AG09309 (cell line): ENCODE measurements at regions not wholly inside any gene's neighbourhood (a gene's known extent, or its start where the extent isn't known, plus 50 kb on each side); places are given as distances from the start of the nearest gene placed in this dataset.
"Not testable (repeated sequence)": the region's sequence is repeated elsewhere in the genome, so short reads cannot be mapped to it uniquely, and the experiment has no call there.

Source experiments
- DNase-seq: peaks from one replicate; pipeline ENCODE4 v3.0.0-alpha.2; 2010; ENCODE audit warnings: low read depth
- H3K4me3 ChIP-seq: 2 replicates; pipeline ENCODE4 v1.5.1; 2011; ENCODE audit warnings: mild to moderate bottlenecking, low read depth, low read length, moderate library complexity; ENCODE audit not compliant: control insufficient read depth
- TF ChIP-seq, protein P1 (sequence below): IDR thresholded peaks from 2 replicates; pipeline ENCODE4 v1.5.1; 2011; ENCODE audit warnings: mild to moderate bottlenecking, low read depth, low read length, inconsistent platforms; ENCODE audit not compliant: insufficient read depth, control insufficient read depth; ENCODE audit errors: missing control alignments

DNA sequence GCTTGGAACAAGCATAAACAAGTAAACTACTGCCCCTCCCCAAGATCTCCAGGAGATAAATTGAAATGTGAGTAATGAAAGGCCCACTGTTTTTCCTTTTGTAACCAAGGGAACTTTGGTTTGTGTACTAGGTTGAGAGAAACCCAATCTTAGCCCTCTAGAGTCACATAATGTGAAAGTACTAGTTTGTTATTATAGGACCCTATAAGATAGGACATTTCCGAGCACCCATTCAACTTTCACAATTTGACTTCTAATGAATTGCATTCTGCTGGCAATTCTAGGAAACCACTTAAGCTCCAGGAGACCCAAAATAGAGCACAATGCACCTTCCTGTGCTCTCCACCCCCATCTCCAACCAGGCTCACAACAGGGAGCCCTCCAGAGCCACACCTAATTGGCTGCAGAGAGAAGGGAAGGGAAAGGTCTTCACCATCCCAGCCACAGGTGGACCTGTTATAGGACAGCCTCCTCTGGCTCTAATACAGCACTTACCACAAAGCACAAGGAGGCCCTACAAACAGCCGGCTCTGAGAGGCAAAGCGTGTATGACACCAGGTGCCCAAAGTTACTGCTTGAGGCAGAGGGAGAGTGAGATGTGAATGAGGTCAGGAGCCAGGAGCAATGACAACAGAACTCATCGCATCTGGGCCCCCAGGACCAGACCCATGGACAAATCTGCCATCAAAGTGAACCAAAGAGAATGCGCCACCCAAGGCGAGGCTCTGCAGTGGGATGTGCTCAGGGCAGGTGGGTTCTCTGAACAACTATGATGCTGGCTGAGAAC, 163.3 kb upstream of the NTF3 start:
- TF ChIP-seq, protein P1, sequence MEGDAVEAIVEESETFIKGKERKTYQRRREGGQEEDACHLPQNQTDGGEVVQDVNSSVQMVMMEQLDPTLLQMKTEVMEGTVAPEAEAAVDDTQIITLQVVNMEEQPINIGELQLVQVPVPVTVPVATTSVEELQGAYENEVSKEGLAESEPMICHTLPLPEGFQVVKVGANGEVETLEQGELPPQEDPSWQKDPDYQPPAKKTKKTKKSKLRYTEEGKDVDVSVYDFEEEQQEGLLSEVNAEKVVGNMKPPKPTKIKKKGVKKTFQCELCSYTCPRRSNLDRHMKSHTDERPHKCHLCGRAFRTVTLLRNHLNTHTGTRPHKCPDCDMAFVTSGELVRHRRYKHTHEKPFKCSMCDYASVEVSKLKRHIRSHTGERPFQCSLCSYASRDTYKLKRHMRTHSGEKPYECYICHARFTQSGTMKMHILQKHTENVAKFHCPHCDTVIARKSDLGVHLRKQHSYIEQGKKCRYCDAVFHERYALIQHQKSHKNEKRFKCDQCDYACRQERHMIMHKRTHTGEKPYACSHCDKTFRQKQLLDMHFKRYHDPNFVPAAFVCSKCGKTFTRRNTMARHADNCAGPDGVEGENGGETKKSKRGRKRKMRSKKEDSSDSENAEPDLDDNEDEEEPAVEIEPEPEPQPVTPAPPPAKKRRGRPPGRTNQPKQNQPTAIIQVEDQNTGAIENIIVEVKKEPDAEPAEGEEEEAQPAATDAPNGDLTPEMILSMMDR = no peak
- no peak overlapping the region for H3K4me3 ChIP-seq
- DNase-seq = no peak

DNA sequence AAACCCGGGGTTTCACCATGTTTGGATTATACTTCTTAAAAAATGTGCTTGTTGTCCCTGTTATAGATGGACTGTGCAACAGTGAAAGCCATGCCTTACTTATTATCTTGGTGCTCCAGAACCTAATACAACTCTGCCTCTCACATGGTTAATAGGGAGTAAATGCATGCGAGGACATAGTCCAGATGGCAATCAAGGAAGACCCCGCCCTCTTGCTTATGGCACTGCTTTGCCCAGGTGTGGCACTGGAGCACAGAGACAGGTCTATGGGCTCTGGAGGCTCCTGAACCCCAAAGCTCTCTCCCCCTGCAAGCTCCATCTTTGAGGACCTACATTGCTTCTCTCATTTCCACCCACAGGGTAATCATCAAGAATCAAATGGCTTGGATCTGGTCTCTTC, 162.1 kb upstream of the NTF3 start:
- TF ChIP-seq, protein P1 = no peak
- no peak overlapping the region for H3K4me3 ChIP-seq
- DNase-seq = no peak

DNA sequence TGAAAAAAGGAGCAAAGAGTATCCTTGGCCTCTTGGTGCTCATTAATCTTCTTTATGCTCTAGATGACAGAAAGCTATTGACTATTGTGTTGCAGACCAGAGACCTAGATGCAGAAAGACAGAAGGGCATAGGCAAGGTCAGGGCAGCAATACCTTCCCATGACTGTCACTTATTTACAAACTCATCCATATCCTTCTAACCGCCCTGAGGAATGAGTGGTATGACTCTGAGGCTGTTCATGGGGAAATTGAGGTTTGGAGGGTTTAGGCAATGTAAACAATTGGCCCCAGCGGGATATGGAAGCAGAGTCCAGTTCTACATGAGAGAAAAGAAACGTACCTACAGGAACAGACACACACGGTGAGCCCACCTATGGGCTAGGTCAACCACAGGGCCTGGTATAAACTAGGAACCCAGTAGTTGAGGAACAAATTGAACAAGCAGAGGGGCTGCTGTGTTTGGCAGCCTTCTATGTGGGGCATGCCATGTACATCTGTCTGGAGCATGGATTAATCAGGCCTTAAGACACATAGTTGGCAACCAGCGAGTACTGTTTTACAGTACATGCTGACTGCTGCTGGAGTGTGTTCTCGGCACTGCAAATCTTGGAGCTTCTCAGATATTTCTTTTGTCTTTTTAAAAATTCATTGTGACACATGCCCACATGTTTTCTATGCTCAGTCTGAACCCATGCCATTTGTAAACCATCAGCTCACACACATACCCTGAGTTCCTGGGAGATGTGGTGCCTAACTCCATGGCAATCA, 159.7 kb upstream of the NTF3 start:
- TF ChIP-seq, protein P1 = no peak
- H3K4me3 ChIP-seq = no peak overlapping the region
- no peak for DNase-seq

DNA sequence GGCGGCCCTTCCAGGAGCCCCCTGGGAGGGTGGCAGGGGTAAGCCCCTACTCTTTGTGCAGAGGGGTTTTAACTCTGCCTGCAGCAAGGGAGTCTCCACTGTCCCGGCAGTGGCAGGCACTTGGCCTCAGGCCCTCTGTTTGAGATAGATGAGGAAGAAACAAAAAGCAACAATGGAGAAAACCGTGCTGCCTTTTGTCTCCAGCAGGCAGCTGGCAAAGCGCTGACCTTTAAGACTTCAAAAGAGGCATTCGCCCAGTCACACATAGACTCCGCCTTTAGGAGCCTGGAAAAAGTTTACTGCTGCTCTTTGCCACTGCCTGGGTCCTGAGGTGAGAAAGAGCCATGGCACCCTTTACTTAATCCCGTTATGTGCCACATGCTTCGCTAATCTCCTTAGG, 158.2 kb upstream of the NTF3 start:
- no peak overlapping the region for H3K4me3 ChIP-seq
- TF ChIP-seq, protein P1 = no peak
- no peak for DNase-seq

DNA sequence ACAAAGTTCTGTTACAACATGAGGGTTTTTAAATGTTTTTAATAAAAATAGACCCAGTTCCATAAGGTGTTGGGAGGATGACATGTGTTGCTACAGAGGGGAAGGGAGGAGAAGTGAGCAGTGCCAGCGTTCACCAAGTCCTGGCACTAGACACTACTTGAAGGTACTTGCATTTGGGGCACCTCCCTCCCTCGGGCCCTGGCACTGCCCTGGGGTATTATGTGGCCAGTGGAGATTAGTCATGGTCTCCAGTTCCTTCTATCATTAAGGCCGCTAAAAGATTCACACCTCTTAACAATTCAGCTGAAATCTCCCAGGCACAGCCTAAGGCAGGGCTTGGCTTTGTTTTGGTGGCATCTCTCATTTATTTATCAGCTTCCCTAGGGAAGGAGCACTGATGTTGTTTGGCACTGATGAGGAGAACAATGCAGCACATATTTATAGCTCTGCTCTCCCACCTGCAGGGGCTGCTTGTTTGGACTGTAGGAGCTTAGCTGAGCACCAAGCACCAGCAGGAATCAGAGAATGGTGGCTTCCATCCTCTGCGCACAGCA, 155.5 kb upstream of the NTF3 start:
- no peak overlapping the region for H3K4me3 ChIP-seq
- DNase-seq = no peak
- TF ChIP-seq, protein P1 = no peak

DNA sequence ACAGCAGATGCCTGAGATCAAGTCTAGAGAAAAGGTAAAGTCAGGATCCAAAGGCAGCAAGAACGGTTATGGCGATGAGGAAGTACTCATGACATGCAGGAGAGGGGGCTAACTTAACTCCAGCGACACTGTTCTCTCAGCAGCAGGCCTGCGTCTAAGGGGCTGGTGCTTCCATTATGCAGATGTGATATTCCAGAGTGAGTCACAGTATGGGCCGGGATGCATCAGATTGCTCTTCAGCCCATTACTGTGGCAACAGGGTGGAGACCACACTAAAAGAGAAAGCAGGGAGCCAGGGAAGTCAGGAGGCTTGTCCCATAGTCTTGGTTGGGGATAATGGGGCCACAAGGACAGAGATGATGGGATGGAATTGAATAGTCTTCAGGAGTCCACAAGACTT, 151.8 kb upstream of the NTF3 start:
- no peak overlapping the region for H3K4me3 ChIP-seq
- TF ChIP-seq, protein P1 = no peak
- no peak for DNase-seq

DNA sequence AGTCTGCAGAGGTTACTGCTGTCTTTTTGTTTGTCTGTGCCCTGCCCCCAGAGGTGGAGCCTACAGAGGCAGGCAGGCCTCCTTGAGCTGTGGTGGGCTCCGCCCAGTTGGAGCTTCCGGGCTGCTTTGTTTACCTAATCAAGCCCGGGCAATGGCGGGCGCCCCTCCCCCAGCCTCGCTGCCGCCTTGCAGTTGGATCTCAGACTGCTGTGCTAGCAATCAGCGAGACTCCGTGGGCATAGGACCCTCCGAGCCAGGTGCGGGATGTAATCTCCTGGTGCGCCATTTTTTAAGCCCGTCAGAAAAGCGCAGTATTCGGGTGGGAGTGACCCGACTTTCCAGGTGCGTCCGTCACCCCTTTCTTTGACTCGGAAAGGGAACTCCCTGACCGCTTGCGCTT, 141.5 kb upstream of the NTF3 start:
- H3K4me3 ChIP-seq, DNase-seq: not testable (repeated sequence)
